Mesendoderm (in vitro differentiated cells): ENCODE measurements at regions not wholly inside any gene's neighbourhood (a gene's known extent, or its start where the extent isn't known, plus 50 kb on each side); places are given as distances from the start of the nearest gene placed in this dataset.

Experiments
- DNase-seq: peaks from one replicate; pipeline ENCODE4 v3.0.0; 2013
- H2AK5ac ChIP-seq: 2 replicates; pipeline ENCODE4 v1.6.1; 2013; ENCODE audit warnings: low read length, inconsistent platforms
- H2BK120ac ChIP-seq: 2 replicates; pipeline ENCODE4 v1.6.1; 2013; ENCODE audit warnings: low read depth, mild to moderate bottlenecking, low read length, moderate library complexity, mixed read lengths
- H2BK15ac ChIP-seq: replicated peaks from 2 replicates; pipeline ENCODE4 v1.6.1; 2013; ENCODE audit warnings: low read depth, mild to moderate bottlenecking, moderate library complexity
- H2BK5ac ChIP-seq: 2 replicates; pipeline ENCODE4 v1.6.1; 2013; ENCODE audit warnings: low read length, inconsistent platforms
- H3K18ac ChIP-seq: 2 replicates; pipeline ENCODE4 v1.6.1; 2013; ENCODE audit warnings: mild to moderate bottlenecking, low read length, mixed read lengths
- H3K23ac ChIP-seq: one replicate; pipeline ENCODE4 v1.6.1; 2013; ENCODE audit warnings: low read length
- H3K27ac ChIP-seq: 2 replicates; pipeline ENCODE4 v1.5.1; 2013; ENCODE audit warnings: low read depth, mild to moderate bottlenecking, inconsistent platforms, low read length, moderate library complexity
- H3K27me3 ChIP-seq: 2 replicates; pipeline ENCODE4 v1.6.1; 2013; ENCODE audit warnings: low read length, control low read depth, mild to moderate bottlenecking, inconsistent platforms; ENCODE audit not compliant: insufficient read depth, poor library complexity
- H3K36me3 ChIP-seq: 2 replicates; pipeline ENCODE4 v1.6.1; 2013; ENCODE audit warnings: low read length, inconsistent platforms; ENCODE audit not compliant: control insufficient read depth, insufficient read depth
- H3K4ac ChIP-seq: one replicate; pipeline ENCODE4 v1.6.1; 2013; ENCODE audit warnings: low read depth, mild to moderate bottlenecking, low read length, moderate library complexity
- H3K4me1 ChIP-seq: 2 replicates; pipeline ENCODE4 v1.6.1; 2013; ENCODE audit warnings: low read depth, low read length, inconsistent platforms; ENCODE audit not compliant: control insufficient read depth
- H3K4me2 ChIP-seq: 2 replicates; pipeline ENCODE4 v1.6.1; 2013; ENCODE audit warnings: low read length
- H3K4me3 ChIP-seq: 2 replicates; pipeline ENCODE4 v1.5.1; 2013; ENCODE audit warnings: mild to moderate bottlenecking, low read length
- H3K56ac ChIP-seq: one replicate; pipeline ENCODE4 v1.6.1; 2013; ENCODE audit warnings: low read length
- H3K79me1 ChIP-seq: 2 replicates; pipeline ENCODE4 v1.6.1; 2013; ENCODE audit warnings: low read length, inconsistent platforms
- H3K79me2 ChIP-seq: 2 replicates; pipeline ENCODE4 v1.6.1; 2013; ENCODE audit warnings: mild to moderate bottlenecking, low read length; ENCODE audit not compliant: control insufficient read depth, insufficient read depth
- H3K9ac ChIP-seq: 2 replicates; pipeline ENCODE4 v1.6.1; 2013; ENCODE audit warnings: low read length, inconsistent platforms
- H4K5ac ChIP-seq: one replicate; pipeline ENCODE4 v1.6.1; 2013; ENCODE audit warnings: low read length
- H4K8ac ChIP-seq: one replicate; pipeline ENCODE4 v1.6.1; 2013; ENCODE audit warnings: low read depth, mild to moderate bottlenecking, control low read depth, low read length, moderate library complexity
- WGBS: extraction: QIAGEN DNeasy Blood & Tissue Kit; methylation state at CpG from one replicate; pipeline ENCODE4 v1.1.7; 2013; ENCODE audit warnings: low lambda C conversion rate, missing lambda C conversion rate; ENCODE audit not compliant: insufficient coverage; ENCODE audit errors: extremely low coverage; 5-methylcytosine and 5-hydroxymethylcytosine counted together

DNA sequence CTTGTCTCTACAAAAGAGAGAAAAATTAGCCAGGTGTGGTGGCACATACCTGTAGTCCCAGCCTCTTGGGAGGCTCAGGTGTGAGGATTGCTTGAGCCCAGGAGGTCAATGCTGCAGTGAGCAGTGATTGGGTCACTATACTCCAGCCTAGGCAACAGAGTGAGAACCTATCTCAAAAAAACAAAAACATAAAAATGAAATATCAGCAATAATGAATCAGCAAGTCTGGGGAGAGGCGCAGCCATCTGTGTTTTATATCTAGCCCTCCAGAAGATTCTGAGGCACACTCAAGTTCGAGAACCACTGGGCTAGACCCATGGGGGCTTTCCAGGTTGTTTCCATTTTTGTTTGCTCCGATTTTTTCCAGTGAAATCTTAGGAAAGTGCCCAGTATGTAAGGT lies 88.1 kb upstream of the BCL6 start:
- H3K36me3 ChIP-seq: no peaks in the 10 kb centered on the region
- H3K79me2 ChIP-seq: no peaks in the 10 kb centered on the region
- H3K79me1 ChIP-seq: no peaks in the 10 kb centered on the region
- H4K8ac ChIP-seq: no peak overlapping the region
- H3K4me1 ChIP-seq: no peaks in the 10 kb centered on the region
- H2AK5ac ChIP-seq: no peak overlapping the region
- no peak for DNase-seq
- no peak overlapping the region for H3K4me2 ChIP-seq
- H2BK15ac ChIP-seq: no peak overlapping the region
- H4K5ac ChIP-seq: no peak overlapping the region
- H3K56ac ChIP-seq: no peak overlapping the region
- no peak overlapping the region for H3K18ac ChIP-seq
- H3K9ac ChIP-seq: no peak overlapping the region
- no CpG with 5 or more reads among the region's 3 CpGs for WGBS
- H3K4ac ChIP-seq: no peak overlapping the region
- H3K27me3 ChIP-seq: no peaks in the 10 kb centered on the region
- no peak overlapping the region for H3K27ac ChIP-seq
- H2BK5ac ChIP-seq: no peak overlapping the region
- no peak overlapping the region for H3K23ac ChIP-seq
- H3K4me3 ChIP-seq: no peak overlapping the region
- no peak overlapping the region for H2BK120ac ChIP-seq

DNA sequence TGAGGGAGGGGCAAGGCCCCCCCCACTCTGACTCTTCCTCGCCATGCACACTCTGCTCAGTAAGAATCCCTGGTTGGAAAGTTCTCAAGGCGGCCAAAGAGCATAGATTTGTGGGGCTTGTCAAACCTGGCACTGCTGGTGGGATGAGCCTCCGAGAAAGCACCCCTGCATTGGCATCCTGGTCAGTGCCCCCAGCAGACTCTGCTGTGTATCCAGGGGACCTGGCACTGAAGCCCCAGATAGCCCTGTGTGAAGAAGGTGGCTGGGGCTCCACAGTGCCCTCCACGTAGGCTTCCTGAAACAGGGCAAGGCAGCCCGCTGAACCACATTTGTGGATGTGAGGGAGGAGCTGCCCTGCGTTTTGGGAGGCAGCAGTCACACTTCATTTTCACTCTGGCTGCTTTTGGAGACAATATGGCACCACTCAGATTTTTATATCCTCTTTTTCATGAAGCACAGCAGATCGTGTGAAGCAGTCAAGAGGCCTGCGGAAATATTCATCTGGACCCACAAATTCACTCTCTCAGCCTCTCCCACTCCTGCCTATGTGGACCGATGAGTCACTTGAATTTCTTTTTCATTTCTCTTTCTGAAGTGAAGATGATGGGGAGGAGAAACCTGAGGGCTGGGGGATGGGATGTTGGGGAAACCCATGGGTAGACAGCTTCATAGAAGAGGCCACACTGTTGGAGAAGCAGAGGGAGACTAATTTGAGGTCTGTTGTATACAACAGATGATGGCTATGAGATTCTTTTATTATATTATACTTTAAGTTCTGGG lies 88.7 kb upstream of the BCL6 start:
- DNase-seq: no peak
- no peak overlapping the region for H3K4ac ChIP-seq
- H4K8ac ChIP-seq: no peak overlapping the region
- no CpG with 5 or more reads among the region's 9 CpGs for WGBS
- H3K23ac ChIP-seq: no peak overlapping the region
- no peaks in the 10 kb centered on the region for H3K27me3 ChIP-seq
- no peak overlapping the region for H4K5ac ChIP-seq
- H3K79me1 ChIP-seq: no peaks in the 10 kb centered on the region
- no peak overlapping the region for H3K9ac ChIP-seq
- no peak overlapping the region for H3K18ac ChIP-seq
- no peaks in the 10 kb centered on the region for H3K79me2 ChIP-seq
- H3K56ac ChIP-seq: no peak overlapping the region
- H3K27ac ChIP-seq: no peak overlapping the region
- no peak overlapping the region for H2BK120ac ChIP-seq
- no peak overlapping the region for H3K4me2 ChIP-seq
- no peaks in the 10 kb centered on the region for H3K36me3 ChIP-seq
- H3K4me3 ChIP-seq: no peak overlapping the region
- H2BK15ac ChIP-seq: no peak overlapping the region
- no peak overlapping the region for H2BK5ac ChIP-seq
- no peaks in the 10 kb centered on the region for H3K4me1 ChIP-seq
- H2AK5ac ChIP-seq: no peak overlapping the region

DNA sequence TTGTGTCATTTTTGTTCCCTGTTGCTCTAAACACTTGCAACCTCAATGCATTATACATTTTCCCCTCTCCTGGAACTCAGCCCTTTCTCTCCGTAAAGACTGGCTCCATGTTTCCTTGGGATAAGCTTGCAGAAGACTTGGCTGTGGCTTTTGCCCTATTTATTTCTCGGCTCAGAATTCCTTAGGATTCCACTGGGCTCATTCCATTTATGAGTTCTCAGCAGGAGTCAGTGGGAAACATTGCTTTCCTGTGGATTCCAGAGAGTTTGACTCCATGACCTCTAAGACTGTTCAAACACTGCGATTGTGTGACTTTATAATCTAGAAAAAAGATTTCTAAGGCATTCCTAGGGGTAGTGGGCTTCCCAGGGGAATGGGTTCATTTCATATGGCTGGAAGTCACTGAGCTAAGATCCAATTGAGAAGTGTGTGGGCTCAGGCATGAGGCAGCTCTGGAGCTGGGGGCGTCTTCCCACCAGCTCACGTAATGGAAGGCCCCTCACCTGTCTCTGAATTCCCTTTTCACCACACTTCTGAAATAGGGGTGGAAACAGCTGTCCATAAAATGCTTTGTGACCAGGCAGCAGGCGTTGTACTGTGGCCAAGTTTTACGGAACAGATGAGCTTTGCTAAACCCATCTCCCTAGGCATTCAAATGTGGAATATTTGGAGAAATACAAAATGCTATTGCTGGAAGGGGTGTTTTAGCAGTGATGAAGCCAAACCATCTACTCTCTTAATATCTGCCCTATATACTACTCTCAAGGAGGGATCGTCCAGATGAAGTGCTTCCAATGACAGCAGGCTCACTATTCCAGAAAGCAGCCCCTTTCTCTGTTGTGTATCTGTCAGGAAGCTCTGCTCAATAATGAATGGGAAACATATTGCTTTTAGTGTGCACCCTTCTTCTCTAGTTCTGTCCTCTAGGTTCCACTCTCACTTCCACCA lies 91.8 kb upstream of the BCL6 start:
- Histone ChIP-seq H3K4me3 (no peak overlapping the region), H4K5ac (no peak overlapping the region), H4K8ac (no peak overlapping the region), H3K36me3 (no peaks in the 10 kb centered on the region), H3K9ac (no peak overlapping the region), H2BK5ac (no peak overlapping the region), H3K4ac (no peak overlapping the region), H3K4me1 (no peaks in the 10 kb centered on the region), H2BK120ac (no peak overlapping the region), H3K79me2 (no peaks in the 10 kb centered on the region), H3K4me2 (no peak overlapping the region), H3K27me3 (no peaks in the 10 kb centered on the region), H3K79me1 (no peaks in the 10 kb centered on the region), H3K27ac (no peak overlapping the region), H2BK15ac (no peak overlapping the region), H3K18ac (no peak overlapping the region), H3K23ac (no peak overlapping the region), H3K56ac (no peak overlapping the region), H2AK5ac (no peak overlapping the region)
- no CpG with 5 or more reads among the region's 8 CpGs for WGBS
- no peak for DNase-seq

DNA sequence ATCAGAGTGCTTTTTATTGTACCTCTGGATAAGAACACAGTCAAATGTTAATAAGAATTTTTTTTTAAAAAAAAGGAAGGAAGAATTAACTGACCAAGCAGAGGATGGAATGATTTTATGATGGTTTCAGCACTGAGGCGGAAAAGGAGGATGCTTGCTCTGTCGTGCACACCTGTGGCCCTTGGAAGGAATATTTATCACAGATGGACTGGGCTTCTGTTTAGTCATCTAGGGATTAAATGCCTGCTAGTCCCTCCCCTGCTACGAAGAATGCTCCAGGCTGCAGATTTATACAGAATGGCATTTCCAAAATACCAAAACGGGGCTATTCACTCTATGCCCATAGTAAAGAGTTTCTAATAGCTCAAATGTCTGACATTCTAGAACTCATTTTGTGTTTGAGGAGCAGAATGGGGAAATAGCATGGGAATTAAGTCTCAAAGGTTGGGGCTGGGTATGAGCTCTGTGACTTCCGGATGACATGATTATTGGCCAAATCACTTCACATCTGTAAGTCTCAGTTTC lies 92.8 kb upstream of the BCL6 start:
- Histone ChIP-seq H3K79me2 (no peaks in the 10 kb centered on the region), H4K8ac (no peak overlapping the region), H2BK5ac (no peak overlapping the region), H3K18ac (no peak overlapping the region), H3K27me3 (no peaks in the 10 kb centered on the region), H3K79me1 (no peaks in the 10 kb centered on the region), H4K5ac (no peak overlapping the region), H2BK15ac (no peak overlapping the region), H3K4me3 (no peak overlapping the region), H3K4me2 (no peak overlapping the region), H3K23ac (no peak overlapping the region), H3K36me3 (no peaks in the 10 kb centered on the region), H2AK5ac (no peak overlapping the region), H3K4ac (no peak overlapping the region), H3K9ac (no peak overlapping the region), H2BK120ac (no peak overlapping the region), H3K56ac (no peak overlapping the region), H3K4me1 (no peaks in the 10 kb centered on the region), H3K27ac (no peak overlapping the region)
- WGBS: no CpG with 5 or more reads among the region's 5 CpGs
- no peak for DNase-seq

DNA sequence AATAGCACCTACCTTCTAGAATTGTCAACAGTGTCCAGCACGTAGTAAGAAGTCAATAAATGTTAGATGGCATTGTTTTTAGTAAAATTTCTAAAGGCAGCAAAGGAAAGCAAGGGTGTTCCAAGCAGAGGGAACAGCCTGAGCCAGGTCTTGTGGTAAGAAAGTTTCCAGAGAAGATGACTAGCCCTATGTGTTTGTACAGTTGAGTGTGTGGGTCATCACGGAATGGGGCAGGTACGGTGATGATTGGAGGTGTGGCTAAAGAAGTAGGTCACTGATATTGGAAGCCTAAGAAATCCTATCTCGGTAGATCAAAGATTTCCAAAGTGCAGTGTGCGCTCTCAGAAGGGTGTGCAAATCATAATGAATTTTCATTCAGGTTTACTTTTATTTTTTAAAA lies 94.2 kb upstream of the BCL6 start:
- no peak overlapping the region for H3K18ac ChIP-seq
- H3K79me1 ChIP-seq: no peaks in the 10 kb centered on the region

More for the DNA sequence above, 94.2 kb upstream of the BCL6 start:
- Histone ChIP-seq H3K4ac (no peak overlapping the region), H2BK5ac (no peak overlapping the region), H3K36me3 (no peaks in the 10 kb centered on the region), H3K9ac (no peak overlapping the region), H3K4me2 (no peak overlapping the region), H3K23ac (no peak overlapping the region), H2BK120ac (no peak overlapping the region), H3K27ac (no peak overlapping the region), H3K4me3 (no peak overlapping the region), H3K27me3 (no peaks in the 10 kb centered on the region), H3K79me2 (no peaks in the 10 kb centered on the region), H3K56ac (no peak overlapping the region), H4K8ac (no peak overlapping the region), H2BK15ac (no peak overlapping the region), H3K4me1 (no peaks in the 10 kb centered on the region), H4K5ac (no peak overlapping the region), H2AK5ac (no peak overlapping the region)
- no CpG with 5 or more reads among the region's 5 CpGs for WGBS
- DNase-seq: no peak
